ENCODE measurements at regions not wholly inside any gene's neighbourhood (a gene's known extent, or its start where the extent isn't known, plus 50 kb on each side); places are given as distances from the start of the nearest gene placed in this dataset.

GRCh38 chr4:166277853-166278252 lies 404.8 kb downstream of the TLL1 start:
- no peaks in the 10 kb centered on the region for H3K9me3 Mint-ChIP-seq (ENCODE audit: insufficient read depth)
- H3K4me3 ChIP-seq (ENCODE audit: control extremely low read depth in 1 of 5, extremely low read depth in 1 of 5, insufficient read depth in 1 of 5, low read depth in 2 of 5, low read length in 4 of 5): no peak overlapping the region
- no peaks in the 10 kb centered on the region for H3K79me2 ChIP-seq (ENCODE audit: control insufficient read depth, insufficient read depth, low read length)
- TF ChIP-seq EZH2 (IDR thresholded peaks at IDR 0.05; ENCODE audit: borderline replicate concordance, insufficient read depth, low read depth, low read length, poor library complexity, severe bottlenecking) (no peak), CTCF (IDR thresholded peaks at IDR 0.05) (no peak)
- H3K4me1 ChIP-seq (ENCODE audit: control insufficient read depth in 2 of 2, insufficient read depth in 2 of 2, low read length in 2 of 2): no peaks in the 10 kb centered on the region
- WGBS (ENCODE audit: insufficient coverage): no CpG with 5 or more reads among the region's 1 CpG
- H3K9ac ChIP-seq (ENCODE audit: low read length): no peak overlapping the region
- peaks cover 0 to 3% (median 0%) of the 10 kb centered on the region in 3 donors for H3K9me3 ChIP-seq (ENCODE audit: control extremely low read depth in 1 of 3, control insufficient read depth in 2 of 3, insufficient read depth in 1 of 3, low read length in 2 of 3)
- H3K4me3 Mint-ChIP-seq: no peak overlapping the region
- ATAC-seq (ENCODE audit: low read depth): no peak
- H3K4me2 ChIP-seq (replicated peaks; ENCODE audit: low read depth, low read length, poor library complexity, severe bottlenecking): no peak overlapping the region
- no peaks in the 10 kb centered on the region for H3K4me1 Mint-ChIP-seq
- H3K36me3 ChIP-seq (replicated peaks in 1 of 2; ENCODE audit: control extremely low read depth in 1 of 2, control insufficient read depth in 1 of 2, extremely low read depth in 1 of 2, insufficient read depth in 2 of 2, low read length in 1 of 2): no peaks in the 10 kb centered on the region
- H3K27me3 ChIP-seq (replicated peaks in 1 of 4; ENCODE audit: control extremely low read depth in 1 of 4, control insufficient read depth in 3 of 4, insufficient read depth in 4 of 4, low read length in 3 of 4): no peaks in the 10 kb centered on the region
- intact Hi-C loops (cut with micrococcal nuclease): no loop called here
- no peak overlapping the region for H3K27ac ChIP-seq (ENCODE audit: low read length in 2 of 2)
- DNase-seq: no peak
- ChIA-PET CTCF (no interaction called here), POLR2A (no interaction called here)
- H2AFZ ChIP-seq (ENCODE audit: insufficient read depth, low read depth, low read length, poor library complexity, severe bottlenecking): no peak overlapping the region
- no peak overlapping the region for H3K27ac Mint-ChIP-seq
- H4K20me1 ChIP-seq (ENCODE audit: control insufficient read depth, insufficient read depth, low read length, poor library complexity, severe bottlenecking): no peaks in the 10 kb centered on the region
- H3K27me3 Mint-ChIP-seq: no peaks in the 10 kb centered on the region

- Histone ChIP-seq H3K27me3 (replicated peaks in 1 of 4; ENCODE audit: control extremely low read depth in 1 of 4, control insufficient read depth in 3 of 4, insufficient read depth in 4 of 4, low read length in 3 of 4) (no peaks in the 10 kb centered on the region), H3K4me1 (ENCODE audit: control insufficient read depth in 2 of 2, insufficient read depth in 2 of 2, low read length in 2 of 2) (no peaks in the 10 kb centered on the region), H3K4me3 (ENCODE audit: control extremely low read depth in 1 of 5, extremely low read depth in 1 of 5, insufficient read depth in 1 of 5, low read depth in 2 of 5, low read length in 4 of 5) (no peak overlapping the region), H3K79me2 (ENCODE audit: control insufficient read depth, insufficient read depth, low read length) (no peaks in the 10 kb centered on the region), H4K20me1 (ENCODE audit: control insufficient read depth, insufficient read depth, low read length, poor library complexity, severe bottlenecking) (no peaks in the 10 kb centered on the region), H3K4me2 (replicated peaks; ENCODE audit: low read depth, low read length, poor library complexity, severe bottlenecking) (no peak overlapping the region), H3K27ac (ENCODE audit: low read length in 2 of 2) (no peak overlapping the region), H3K9ac (ENCODE audit: low read length) (no peak overlapping the region), H2AFZ (ENCODE audit: insufficient read depth, low read depth, low read length, poor library complexity, severe bottlenecking) (no peak overlapping the region), H3K9me3 (ENCODE audit: control extremely low read depth in 1 of 3, control insufficient read depth in 2 of 3, insufficient read depth in 1 of 3, low read length in 2 of 3) (peaks cover 0 to 2% (median 0%) of the 10 kb centered on the region in 3 donors), H3K36me3 (replicated peaks in 1 of 2; ENCODE audit: control extremely low read depth in 1 of 2, control insufficient read depth in 1 of 2, extremely low read depth in 1 of 2, insufficient read depth in 2 of 2, low read length in 1 of 2) (no peaks in the 10 kb centered on the region)
- TF ChIP-seq EZH2 (IDR thresholded peaks at IDR 0.05; ENCODE audit: borderline replicate concordance, insufficient read depth, low read depth, low read length, poor library complexity, severe bottlenecking) (no peak), CTCF (IDR thresholded peaks at IDR 0.05) (no peak)
- no peak overlapping the region for H3K4me3 Mint-ChIP-seq
- H3K27me3 Mint-ChIP-seq: no peaks in the 10 kb centered on the region
- ChIA-PET POLR2A (no interaction called here), CTCF (no interaction called here)
- no peak overlapping the region for H3K27ac Mint-ChIP-seq
- ATAC-seq (ENCODE audit: low read depth) (no peak), DNase-seq (no peak)
- no peaks in the 10 kb centered on the region for H3K9me3 Mint-ChIP-seq (ENCODE audit: insufficient read depth)
- intact Hi-C loops (cut with micrococcal nuclease): no loop called here
- no peaks in the 10 kb centered on the region for H3K4me1 Mint-ChIP-seq
These were observed 406.2 kb downstream of the TLL1 start for GRCh38 chr4:166279261-166279660.
